ENCODE measurements at regions not wholly inside any gene's neighbourhood (a gene's known extent, or its start where the extent isn't known, plus 50 kb on each side); places are given as distances from the start of the nearest gene placed in this dataset.

DNA sequence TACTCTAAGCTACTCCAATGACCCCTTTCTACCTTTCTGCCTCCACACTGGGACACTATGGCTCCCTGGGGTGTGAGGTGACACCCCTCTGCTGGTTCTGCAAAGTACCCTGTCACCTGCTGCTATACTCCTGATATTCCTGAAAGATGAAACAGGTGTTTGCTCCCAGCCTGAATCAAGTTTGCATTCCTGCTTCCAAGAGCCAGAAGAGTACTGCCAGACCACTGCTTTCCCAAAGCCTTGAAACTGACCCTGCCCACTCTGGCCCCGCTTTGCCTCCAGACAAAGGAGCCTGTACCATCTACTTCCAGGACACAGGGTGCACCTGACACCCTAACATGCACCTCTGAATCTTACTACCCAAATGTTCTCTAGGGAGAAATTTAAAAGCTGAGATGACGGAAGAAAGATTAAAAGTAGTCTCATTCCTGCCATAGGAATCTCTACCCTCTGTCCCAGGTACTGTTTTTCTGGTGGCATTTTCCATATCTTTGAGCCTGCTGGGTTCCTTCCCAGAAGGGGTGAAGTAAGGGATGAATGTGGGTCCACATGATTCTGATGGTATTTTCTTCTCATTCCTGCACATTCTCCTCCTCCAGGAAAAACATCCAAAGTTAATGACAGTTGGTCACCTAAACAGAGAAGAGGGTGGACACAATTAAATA is 70.3 kb upstream of the DUSP10 start:
- DNase-seq (ENCODE audit: low read depth) = no peak

DNA sequence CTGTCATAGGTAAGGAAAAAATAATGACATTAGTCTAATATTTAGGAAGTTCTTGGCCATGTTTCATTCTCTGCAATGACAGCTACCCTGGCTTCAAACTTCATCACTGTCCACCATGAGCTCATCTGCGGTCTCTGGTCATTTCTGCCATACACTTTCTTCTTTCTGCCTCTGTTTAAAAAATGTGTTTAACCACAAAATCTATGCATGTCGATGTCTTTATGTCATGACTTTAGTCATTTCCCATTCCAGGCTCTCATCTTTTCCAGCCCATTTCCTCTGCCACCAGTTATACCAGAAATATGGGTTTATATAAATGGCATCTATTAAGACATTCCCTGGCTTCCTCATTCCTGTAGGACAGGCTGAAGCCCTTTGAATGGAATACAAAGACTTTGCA is 68.5 kb upstream of the DUSP10 start:
- DNase-seq (ENCODE audit: low read depth) = no peak

DNA sequence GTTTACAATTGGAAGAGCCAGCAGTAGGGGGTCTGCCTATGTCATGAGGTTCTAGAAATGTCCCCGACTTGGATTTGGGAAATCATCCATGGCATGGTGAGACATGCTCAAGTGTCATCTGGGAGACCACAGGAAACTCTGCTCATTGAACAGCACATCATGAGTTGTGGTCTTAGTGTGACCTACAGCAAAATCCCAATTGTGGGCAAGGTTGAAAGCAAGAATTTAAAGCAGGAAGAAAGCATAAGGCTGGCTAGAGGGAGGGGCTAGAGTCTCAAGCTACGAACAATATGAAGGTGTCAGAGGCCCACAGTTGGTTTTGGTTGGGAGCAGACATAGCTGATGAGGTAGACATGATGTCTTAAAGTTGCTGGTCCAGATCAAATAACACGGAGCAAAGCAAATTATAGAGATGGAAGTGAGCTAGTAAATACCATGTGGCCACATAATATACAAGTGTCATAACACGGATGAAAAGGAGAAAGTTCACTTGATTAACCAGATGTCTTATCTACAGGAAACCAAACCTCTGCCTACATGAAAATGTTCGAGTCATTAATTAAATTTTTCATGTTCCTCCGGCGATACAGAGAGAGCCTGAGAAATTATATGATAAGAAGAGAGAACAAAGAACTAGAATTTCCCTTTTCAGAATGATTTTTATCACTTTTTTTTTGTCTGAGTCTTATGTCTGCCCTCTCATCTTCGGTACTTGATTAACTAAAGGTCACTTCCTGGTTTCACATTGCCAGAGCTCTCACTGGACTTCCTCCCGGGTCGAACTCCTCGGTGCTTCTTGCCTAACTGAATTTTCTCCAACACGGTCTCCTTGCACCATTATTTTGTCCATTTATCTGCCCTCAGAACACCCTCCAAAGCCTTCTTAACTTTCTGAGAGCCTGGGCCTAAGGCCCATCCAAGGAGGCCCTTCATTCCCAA is 67.5 kb upstream of the DUSP10 start:
- no peak for DNase-seq (ENCODE audit: low read depth)

DNA sequence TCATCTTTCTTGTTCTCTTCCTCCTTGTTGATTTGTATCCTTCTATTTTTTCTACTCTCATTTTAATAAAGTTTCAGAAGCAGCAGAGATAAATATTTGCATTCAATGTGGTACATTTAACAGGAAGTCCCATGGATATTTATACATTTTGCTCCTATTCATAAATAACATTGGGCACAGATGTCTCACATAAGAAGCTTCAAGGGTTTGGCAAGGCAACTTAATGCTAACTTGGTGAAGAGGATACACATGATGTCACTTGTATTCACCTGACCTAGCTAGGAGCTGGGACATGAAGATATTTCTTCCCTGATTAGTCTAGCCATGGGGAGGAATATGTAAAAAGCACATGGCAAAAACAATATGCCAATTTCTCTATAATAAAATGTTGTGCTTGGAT is 65.1 kb upstream of the DUSP10 start:
- DNase-seq (ENCODE audit: low read depth) = no peak

DNA sequence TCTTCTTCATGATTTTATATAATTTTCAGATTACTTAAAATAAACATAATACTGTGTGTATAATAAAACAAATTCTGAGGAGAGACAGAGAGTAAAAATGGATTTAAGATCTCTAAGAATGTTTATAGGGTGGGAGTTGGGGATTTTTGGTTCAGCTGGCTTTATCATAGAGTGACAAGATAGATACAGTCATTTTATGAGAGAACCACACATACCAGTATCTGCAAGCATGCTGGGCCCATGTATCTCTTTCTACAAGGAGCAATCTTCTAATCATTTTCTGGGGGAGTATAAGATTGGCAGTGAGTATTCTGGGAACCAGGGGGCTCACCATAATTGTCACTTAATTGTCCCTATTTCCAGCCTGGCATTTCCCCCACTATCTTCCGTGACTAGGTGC is 64.3 kb upstream of the DUSP10 start:
- no peak for DNase-seq (ENCODE audit: low read depth)

DNA sequence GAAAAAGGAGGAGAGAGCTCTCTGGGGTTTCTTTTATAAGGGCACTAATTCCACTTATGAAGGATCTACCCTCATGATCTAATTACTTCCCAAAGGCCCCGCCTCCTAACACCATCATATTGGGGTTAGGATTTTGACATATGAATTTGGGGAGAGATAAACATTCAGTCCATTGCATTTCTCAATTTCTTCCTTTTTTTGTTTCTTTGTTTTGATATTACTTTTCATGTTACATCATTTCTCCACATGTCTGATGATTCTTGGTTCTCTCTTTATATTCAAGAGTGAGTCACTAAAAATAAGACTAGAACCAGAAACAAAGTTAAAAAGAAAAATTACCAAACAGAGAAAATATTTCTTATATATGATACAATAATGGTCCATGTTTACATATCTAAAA is 63.2 kb upstream of the DUSP10 start:
- no peak for DNase-seq (ENCODE audit: low read depth)

DNA sequence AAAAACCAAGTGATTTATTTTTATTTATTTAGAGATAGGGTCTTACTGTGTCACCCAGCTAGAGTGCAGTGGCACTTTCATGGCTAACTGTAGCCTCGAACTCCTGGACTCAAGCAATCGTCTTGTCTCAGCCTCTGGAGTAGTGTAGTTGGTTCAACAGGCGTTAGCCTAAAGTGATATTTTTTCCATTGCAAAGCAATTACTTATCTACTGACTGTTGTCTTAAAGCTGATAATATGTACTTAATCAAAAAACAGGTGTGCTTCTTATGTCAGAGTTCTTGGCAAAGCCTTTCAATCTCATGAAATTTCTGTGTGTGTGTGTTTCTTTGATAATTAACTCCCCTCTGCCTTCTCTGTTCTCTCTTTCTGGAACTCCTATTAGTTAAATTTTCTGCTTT is 62.4 kb upstream of the DUSP10 start:
- DNase-seq (ENCODE audit: low read depth) = no peak

DNA sequence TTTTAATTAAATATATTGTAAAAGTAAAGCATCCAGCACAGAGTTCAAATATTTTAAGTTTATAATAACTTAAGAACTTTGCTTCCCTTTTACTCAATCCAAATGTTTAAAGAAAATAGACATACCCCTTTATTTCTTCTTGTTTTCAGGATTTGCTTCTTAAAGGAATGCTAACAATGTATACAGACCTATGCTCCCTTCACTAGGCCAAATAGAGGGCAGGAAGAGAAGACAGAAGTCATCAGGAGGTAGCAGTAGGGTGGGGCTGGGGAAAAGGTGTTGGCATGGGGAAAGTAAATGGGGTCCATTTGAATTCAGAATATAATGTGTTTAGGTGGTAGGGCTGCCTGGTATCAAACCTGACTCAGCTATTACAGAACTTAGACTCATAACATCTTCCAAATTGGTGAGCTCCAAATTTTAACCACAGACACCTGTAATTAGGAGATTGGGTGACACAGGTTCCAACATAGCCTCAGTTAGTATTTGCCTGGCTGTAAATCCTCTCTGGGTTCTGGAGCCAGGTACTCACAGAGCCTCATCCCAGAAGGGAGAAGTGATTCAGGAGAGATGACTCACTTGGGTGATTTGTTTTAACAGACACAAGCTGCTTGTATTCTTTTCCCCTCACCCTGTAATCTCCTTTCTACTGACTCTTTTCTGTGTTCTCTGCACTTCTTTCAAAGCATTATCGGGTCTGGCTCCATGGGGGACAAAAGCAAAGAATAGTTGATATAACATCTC is 60.1 kb upstream of the DUSP10 start:
- DNase-seq (ENCODE audit: low read depth) = no peak

DNA sequence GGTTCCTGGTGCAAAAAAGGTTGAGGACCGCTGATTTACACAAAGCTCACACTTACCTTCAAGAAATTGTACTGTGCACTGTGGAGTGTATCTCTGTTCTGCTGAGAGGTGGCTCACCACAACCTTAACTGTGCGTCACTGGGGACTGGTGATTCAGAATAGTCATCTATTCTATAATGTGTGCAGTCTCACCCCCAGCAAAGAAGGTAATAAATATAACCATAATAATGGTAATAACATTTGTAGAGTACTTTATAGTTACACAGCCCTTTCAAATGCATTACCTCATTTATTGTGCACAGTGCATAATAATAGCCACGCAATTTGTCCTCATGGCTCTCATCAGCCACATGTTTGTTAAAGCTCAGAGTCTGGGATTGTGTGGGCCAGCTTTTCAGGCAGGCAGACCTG is 59.4 kb upstream of the DUSP10 start:
- DNase-seq (ENCODE audit: low read depth) = no peak

DNA sequence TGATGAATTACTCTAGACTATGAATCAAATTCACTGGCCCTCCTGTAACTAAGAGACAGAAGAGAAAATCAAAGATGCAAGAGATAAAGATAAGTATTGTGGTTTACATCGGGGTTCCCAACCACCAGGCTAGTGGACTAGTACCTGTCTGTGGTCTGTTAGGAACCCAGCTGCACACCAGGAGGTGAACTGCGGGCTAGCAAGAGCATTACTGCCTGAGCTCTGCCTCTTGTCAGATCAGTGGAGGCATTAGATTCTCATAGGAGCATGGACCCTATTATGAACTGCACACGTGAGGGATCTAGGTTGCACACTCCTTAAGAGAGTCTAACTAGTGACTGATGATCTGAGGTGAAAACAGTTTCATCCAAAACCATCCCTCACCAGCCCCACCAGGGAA is 58.9 kb upstream of the DUSP10 start:
- no peak for DNase-seq (ENCODE audit: low read depth)

DNA sequence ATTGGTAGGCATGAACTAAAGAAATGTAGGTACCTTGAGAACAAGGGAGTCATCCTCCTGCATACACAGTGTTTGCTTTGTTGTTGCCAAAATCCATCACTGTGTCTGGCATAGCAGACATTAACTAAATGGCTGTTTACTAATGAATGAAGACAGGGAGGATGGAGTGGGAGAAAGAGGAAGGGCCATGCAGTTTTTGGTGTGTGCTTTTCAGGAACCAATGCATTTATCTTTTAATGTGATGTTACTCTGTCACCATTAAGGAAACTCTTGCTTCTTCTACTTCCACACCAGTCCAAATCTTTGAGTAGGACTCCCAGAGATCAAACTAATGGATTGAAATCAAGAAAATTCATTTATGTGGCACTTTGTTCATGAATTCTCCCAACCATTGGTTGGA is 55.6 kb upstream of the DUSP10 start:
- DNase-seq (ENCODE audit: low read depth) = no peak

DNA sequence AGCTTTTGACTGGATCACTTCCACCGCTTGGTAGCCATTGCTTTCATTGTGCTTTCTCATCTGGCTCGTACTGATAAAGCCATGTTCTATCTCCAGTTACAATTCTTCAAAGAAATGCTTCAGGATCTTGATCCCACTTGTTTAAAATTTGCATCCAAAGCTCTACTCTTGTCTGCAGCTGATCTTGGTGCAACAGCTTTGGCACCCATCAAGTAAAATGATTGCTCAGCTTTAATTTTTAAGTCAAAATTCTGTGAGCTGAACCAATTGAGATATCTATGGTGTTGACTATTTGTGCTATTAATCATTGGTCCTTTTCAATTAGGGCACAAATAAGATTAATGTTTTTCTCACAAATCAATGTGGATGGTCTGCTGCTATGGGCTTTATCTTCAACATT is 54.8 kb upstream of the DUSP10 start:
- DNase-seq (ENCODE audit: low read depth) = no peak

DNA sequence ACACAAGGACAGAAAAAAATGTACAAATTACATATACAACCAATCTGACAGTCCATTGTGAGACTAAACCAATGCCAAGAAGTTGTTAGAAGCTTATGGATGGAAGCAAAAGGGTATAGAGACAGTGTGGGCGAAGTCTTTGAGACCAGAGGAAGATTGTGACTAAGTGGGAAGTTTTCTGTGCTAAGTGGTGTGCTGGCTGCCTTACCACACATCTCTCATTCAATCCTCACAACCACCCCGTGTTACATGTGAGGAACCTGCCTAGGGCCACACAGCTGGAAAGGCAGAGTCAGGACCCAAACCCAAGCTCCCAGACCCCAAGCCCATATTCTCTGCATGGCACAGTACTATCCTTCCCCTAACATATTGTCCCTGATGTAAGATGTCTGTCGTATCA is 53.5 kb upstream of the DUSP10 start:
- DNase-seq (ENCODE audit: low read depth) = no peak

DNA sequence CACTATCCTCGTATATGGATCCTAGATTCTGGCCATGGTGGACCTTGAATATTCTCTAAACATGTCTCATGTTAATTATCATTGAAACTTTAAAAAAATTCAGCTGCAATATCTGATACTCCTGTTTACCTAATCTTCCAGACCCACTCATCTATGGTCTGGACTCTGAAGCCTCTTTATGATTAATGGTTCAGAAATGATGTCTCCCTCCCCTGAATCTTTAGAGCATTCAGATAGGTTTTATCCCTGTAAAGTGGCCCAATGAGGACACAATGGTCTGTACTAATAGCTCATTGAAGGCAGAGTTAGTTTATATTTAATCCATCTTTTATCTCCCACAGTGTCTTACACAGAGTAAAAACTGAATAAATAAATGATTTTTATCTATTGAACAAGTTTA is 53.0 kb upstream of the DUSP10 start:
- DNase-seq (ENCODE audit: low read depth) = no peak

DNA sequence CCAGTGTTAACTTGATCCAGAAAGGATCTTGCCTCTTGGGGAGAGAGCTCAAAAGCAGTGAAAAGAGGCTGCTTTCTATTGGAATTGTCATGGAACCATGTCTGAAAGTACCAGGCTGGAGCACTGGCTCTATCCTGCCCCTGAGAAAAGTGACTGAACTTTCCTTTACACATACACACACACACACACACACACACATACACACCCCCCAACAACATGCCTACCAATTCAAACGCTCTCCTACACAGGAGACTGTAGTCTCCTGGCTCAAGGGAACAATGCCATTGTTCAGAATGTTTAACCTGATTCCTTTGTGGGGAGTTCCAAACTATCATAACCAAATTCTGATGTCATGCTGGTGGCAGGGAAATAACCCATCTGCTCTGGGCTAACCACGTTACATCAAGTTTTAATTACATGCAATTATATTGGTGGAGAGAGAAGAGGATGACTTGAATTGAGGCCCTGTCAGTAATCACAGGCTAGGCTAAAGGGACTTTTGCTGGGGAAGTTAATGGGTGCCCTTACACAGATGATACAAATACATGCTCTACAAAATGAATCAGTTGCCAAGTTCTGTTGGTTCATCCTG is 52.3 kb upstream of the DUSP10 start:
- no peak for DNase-seq (ENCODE audit: low read depth)

DNA sequence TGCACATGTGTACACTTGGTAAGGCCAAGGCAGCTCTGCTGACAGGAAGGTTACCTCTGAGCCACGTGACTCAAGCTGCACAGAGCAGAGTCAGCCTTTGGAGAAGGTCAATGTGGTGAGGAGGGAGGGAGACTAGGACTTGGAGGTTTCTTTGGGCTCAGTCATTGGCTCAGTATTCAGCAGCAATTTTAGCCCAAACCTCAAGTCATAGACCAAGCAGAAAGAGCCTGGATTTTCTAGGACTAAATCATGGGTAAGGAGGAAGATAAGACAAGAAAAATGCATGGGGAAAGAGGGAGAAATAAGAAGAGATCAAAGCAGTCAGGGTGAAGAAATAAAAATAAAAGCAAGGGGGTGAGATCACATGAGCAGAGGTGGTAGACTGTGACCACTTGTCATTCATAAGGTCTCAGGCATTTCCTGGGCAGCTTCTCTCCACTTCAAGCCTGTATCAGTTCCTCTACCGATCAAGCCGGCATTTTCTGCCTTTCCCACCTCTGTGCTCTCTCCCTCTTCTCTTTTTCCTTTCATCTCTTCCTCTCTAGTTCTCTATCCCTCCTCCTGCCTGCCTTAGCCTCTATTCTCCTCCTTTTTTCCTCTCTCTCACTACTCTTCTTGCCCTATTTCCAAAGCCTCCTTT is 51.7 kb upstream of the DUSP10 start:
- no peak for DNase-seq (ENCODE audit: low read depth)

DNA sequence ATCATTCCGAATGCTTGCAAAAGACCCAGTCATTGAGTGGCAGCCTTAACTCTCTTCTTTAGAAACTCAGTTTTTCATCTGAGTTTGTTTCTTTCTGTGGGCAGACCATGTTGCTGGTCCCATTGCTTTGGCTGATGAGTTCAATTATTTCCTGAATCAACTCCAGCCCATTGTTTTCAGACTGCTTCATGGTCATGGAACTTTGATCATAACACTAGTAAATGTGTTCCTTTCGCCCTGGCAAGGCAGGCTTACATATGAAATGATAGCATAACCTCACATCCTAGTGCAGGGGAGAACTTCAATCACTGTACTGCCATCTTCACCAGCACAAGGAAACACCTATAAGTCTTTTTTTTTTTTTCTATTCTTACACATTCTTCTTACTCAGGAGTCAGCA is 50.0 kb upstream of the DUSP10 start:
- DNase-seq (ENCODE audit: low read depth) = no peak
